GM12865 (cell line): ENCODE measurements at regions not wholly inside any gene's neighbourhood (a gene's known extent, or its start where the extent isn't known, plus 50 kb on each side); places are given as distances from the start of the nearest gene placed in this dataset.

ENCODE experiments used
- DNase-seq: peaks from one replicate; pipeline ENCODE4 v3.0.0; 2010; ENCODE audit warnings: low read depth
- H3K4me3 ChIP-seq: 2 replicates; pipeline ENCODE4 v1.5.1; 2011; ENCODE audit warnings: mild to moderate bottlenecking, low read depth, low read length, control low read depth
- TF ChIP-seq, protein P1 (sequence below): IDR thresholded peaks from 2 replicates; pipeline ENCODE4 v1.5.1; 2011; ENCODE audit warnings: low read length, control low read depth, low read depth, inconsistent platforms; ENCODE audit not compliant: insufficient read depth; ENCODE audit errors: missing control alignments

GRCh38 chr14:89707086-89707485, 247.4 kb downstream of the EFCAB11 start:
- DNase-seq: no peak
- no peak overlapping the region for H3K4me3 ChIP-seq
- TF ChIP-seq, protein P1, sequence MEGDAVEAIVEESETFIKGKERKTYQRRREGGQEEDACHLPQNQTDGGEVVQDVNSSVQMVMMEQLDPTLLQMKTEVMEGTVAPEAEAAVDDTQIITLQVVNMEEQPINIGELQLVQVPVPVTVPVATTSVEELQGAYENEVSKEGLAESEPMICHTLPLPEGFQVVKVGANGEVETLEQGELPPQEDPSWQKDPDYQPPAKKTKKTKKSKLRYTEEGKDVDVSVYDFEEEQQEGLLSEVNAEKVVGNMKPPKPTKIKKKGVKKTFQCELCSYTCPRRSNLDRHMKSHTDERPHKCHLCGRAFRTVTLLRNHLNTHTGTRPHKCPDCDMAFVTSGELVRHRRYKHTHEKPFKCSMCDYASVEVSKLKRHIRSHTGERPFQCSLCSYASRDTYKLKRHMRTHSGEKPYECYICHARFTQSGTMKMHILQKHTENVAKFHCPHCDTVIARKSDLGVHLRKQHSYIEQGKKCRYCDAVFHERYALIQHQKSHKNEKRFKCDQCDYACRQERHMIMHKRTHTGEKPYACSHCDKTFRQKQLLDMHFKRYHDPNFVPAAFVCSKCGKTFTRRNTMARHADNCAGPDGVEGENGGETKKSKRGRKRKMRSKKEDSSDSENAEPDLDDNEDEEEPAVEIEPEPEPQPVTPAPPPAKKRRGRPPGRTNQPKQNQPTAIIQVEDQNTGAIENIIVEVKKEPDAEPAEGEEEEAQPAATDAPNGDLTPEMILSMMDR: no peak

- DNase-seq: no peak
- TF ChIP-seq, protein P1: no peak
Observed at GRCh38 chr14:89702876-89703200, 251.7 kb downstream of the EFCAB11 start.

GRCh38 chr14:89702073-89702875, 252.3 kb downstream of the EFCAB11 start:
- DNase-seq: peak; percentile 12
- peak overlapping the region; percentile 53 for H3K4me3 ChIP-seq
- TF ChIP-seq, protein P1: no peak

More at GRCh38 chr14:89702876-89703200, 251.7 kb downstream of the EFCAB11 start:
- no peak overlapping the region for H3K4me3 ChIP-seq

DNA sequence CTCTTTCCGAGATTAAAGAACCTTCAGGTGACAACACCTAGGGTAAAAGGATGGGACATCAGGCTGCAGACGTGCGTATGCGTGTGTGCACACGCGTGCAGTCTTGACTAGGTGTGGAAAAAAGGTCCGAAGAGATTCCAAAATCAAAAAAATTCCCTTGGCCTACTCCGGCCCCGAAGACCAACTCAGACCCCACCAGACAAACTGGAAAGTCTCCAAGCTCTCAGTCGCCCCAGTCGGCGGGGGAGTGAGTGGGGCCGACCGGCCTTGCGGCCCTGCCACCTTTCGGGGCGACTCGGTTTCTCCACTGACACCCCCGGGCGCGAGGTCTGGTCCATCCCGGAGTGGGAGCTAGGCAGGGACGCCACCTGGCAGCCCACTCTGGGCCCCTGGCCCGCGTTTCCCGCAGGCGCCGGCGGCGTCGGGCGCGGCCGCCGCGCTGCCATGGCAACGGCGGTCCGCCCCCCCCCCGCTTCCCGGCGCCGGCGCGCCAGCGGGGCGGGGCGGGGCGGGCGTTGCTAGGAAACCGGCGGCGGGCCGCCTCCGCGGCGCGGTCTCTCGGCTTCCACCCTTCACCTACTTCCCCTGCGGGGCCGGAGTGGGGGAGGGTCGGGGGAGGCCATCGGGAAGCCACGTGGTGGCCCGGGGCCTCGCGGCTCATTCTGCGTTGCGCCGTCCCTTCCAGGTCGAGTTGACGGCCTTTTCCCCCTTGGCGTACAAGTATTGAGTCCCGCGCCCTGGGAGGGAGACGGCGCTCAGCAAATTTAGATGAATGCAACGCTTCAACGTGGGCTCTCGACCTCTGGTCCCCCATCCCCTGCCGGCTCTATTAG, 253.1 kb downstream of the EFCAB11 start:
- DNase-seq: peak; percentile 89
- TF ChIP-seq, protein P1: no peak
- H3K4me3 ChIP-seq: peak overlapping the region; percentile 63

- DNase-seq: no peak
Observed at GRCh38 chr14:89700801-89701200, 253.7 kb downstream of the EFCAB11 start.

GRCh38 chr14:89699071-89699470, 255.5 kb downstream of the EFCAB11 start:
- H3K4me3 ChIP-seq: no peak overlapping the region
- TF ChIP-seq, protein P1: no peak

More at GRCh38 chr14:89700801-89701200, 253.7 kb downstream of the EFCAB11 start:
- H3K4me3 ChIP-seq: no peak overlapping the region
- TF ChIP-seq, protein P1: no peak

More at GRCh38 chr14:89699071-89699470, 255.5 kb downstream of the EFCAB11 start:
- no peak for DNase-seq
